Effector CD8-positive, alpha-beta T cell (primary cell): ENCODE measurements at regions not wholly inside any gene's neighbourhood (a gene's known extent, or its start where the extent isn't known, plus 50 kb on each side); places are given as distances from the start of the nearest gene placed in this dataset.
"Not testable (repeated sequence)": the region's sequence is repeated elsewhere in the genome, so short reads cannot be mapped to it uniquely, and the experiment has no call there.

Source experiments
- DNase-seq: peaks from one replicate; lab custom pipeline; 2025; lab: John Stamatoyannopoulos, UW

GRCh38 chr14:82805892-82806825 is 1272.5 kb upstream of the SEL1L start:
- DNase-seq = no peak

GRCh38 chr14:82811246-82811645 is 1277.6 kb upstream of the SEL1L start:
- DNase-seq = no peak

GRCh38 chr14:82814339-82814738 is 1280.7 kb upstream of the SEL1L start:
- DNase-seq = not testable (repeated sequence)

- no peak for DNase-seq
Measured at GRCh38 chr14:82830596-82830995, 1296.9 kb upstream of the SEL1L start.

- no peak for DNase-seq
Measured at GRCh38 chr14:82836256-82836950, 1302.8 kb upstream of the SEL1L start.

GRCh38 chr14:82837611-82838140 is 1304.0 kb upstream of the SEL1L start:
- DNase-seq = no peak

DNA sequence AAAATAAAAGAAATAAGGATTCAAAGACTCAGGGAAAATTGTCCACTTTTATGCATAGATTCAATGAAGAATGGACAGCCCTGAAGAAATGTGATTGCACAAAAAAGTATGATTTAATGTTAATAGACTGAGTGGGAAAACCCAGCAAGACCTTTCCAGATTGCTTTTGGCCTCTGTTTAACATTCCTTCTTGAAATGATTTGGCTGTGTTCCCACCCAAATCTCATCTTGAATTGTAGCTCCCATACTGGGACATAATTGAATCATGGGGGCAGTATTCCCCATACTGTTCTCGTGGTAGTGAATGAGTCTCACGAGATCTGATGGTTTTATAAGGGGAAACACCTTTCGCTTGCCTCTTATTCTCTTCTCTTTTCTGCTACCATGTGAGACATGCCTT is 1316.9 kb upstream of the SEL1L start:
- DNase-seq = no peak

DNA sequence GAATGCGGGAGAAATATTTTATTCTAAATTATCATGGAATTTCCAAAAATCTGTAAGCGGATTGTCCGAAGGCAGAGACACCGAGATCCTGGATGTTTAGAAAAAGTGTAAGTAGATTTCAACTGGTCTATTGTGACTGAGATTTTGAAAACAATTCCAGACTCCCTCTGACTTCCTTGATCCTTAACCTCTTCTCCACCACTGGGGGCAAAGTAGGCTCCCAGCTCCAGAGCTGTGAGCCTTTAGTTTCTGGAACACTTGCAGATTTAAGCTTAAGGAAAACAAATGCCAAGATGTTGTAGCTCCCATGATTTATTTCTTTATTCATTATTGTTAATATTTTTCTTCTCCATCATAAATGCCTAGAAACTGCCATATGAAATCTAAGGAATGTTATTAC is 1320.5 kb upstream of the SEL1L start:
- no peak for DNase-seq

- DNase-seq = no peak
Measured at GRCh38 chr14:82854901-82855300, 1321.2 kb upstream of the SEL1L start.

GRCh38 chr14:82855912-82856391 is 1322.3 kb upstream of the SEL1L start:
- DNase-seq = no peak

- no peak for DNase-seq
Measured at GRCh38 chr14:82861313-82861712, 1327.7 kb upstream of the SEL1L start.

DNA sequence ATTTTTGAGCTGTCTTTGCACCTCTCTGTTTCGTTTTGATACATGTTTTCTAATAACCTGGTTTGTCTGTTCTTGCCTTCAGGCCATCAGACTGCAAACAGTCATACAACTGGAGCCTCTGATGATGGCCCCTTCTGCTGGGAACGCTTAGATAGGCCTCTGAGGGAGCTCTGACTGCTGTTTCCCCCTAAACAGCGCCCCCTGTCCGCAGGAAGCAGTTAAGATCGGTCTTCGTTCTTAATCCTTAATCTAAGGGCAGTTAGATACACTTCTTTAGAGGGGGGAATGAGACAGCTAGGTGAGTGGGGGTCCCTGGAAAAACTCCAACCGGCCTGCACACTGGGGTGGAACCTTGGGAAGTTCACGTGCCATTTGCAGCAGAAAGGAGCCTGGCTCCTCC is 1338.8 kb upstream of the SEL1L start:
- no peak for DNase-seq

DNA sequence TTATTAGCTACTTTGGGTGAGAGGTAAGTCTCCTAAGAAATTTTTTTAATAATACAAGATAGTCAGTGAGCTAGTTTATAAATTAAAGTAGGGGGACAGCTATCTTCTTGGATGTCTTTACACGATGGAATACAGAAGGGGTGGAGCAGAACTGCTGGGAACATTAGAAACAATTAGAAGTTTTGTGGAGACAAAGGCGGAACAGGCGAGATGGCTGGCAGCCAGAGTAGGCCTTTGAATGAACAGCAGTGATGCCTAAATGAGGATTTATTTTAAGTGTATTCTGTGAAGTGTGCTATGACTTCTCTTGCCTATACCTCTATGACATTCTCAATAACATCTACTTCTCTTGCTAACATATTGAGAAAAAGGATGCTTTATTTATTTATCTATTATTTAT is 1345.3 kb upstream of the SEL1L start:
- no peak for DNase-seq

DNA sequence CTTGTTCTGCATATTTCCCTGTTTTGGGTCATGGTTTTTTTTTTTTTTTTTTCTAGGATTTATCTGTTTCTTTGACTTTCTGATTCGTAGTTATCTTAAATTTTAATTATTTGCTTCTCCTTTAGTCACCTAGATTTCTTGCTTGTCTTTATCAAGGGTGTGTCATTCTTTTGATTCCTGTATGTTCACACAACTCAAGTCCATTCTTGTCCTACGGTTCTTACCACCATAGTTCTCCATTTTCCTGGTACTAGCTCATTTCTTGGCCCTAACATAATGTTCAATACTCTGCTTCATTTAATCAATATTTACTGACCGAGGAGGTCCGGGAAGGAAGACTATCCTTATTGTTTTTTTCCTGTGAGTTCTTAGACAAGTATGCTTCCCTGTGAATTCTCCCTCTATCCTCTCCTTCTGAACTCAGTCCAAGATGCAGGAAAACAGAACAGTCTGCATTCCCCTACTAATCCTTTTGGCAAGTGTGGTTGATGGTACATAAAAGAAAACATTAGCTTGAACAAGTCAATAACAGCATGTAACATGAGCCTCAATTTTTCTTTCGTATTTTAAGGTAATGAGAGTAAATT is 1346.4 kb upstream of the SEL1L start:
- DNase-seq = no peak

- no peak for DNase-seq
Measured at GRCh38 chr14:82886670-82887069, 1353.0 kb upstream of the SEL1L start.

DNA sequence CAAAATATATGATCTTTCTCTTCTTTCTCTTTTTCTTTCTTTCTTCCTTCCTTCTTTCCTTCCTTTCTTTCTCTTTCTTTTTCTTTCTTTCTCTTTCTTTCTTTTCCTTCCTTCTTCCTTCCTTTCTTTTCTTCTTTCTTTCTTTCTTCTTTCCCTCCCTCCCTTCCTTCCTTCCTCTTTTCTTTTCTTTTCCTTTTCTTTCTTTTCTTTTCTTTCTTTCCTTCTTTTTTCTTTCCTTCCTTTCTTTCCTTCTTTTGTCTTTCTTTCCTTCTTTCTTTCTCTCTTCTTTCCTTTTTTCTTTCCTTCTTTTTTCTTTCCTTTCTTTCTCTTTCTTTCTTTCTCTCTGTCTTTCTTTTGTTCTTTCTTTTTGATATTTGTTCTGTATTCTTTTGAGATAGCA is 1356.0 kb upstream of the SEL1L start:
- DNase-seq = no peak

GRCh38 chr14:82896476-82896875 is 1362.8 kb upstream of the SEL1L start:
- DNase-seq = no peak

DNA sequence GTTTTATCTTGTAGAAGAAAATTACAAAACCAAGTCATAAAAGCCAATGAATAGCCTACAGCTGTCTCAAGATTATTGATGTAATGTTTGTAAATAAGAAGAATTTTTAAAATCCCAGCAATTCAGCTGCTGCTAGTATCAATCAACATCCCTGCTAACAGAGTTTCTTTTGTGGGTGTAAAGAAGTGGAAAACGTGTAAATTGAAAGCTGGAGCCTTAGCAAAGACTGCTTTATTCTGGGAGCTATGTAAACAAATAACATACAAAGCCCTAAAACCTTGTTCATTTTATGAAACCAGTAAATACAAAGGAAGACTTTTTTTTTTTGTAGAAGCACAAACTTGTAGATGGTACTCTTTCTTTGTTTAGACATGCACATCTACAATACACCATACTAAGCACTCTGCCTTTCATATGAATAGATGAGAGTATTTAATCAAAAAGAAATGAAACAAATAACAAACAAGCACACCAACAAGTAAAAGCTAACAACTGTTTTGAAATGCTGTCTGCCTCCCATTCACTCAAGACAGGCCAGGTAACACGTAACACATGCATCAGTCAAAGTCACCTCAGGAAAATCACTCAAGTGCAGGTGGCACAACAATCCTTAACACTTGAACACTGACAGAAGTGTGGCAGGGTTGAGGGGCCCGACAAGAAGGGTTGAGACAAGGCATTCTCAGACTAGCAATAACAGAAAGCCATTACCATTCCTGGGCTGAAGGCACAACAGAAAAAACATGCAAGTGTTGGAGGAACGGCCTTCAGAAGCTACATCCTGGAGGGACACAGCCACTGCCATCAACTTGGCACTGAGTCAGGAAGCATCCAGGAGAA is 1364.0 kb upstream of the SEL1L start:
- no peak for DNase-seq

DNA sequence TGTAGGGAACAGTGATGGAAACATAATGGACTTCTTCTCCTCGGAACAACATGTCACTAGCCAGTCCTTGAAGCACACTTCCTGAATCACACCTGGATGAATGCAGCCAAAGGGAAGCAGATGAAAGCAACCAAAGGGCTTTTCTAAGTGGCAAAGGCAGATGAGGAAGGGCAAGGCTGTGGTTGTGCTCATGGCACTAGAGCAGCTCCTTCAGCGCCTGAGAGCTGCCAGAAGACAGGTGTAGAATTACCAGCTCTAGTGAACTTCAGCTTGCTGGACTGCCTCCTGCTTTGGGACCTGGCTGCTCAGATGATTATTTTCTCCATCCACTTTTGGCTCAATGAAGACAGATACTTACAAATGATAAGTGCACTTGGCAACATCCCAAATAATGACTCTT is 1372.1 kb upstream of the SEL1L start:
- no peak for DNase-seq

- no peak for DNase-seq
Measured at GRCh38 chr14:82911930-82912329, 1378.3 kb upstream of the SEL1L start.

DNA sequence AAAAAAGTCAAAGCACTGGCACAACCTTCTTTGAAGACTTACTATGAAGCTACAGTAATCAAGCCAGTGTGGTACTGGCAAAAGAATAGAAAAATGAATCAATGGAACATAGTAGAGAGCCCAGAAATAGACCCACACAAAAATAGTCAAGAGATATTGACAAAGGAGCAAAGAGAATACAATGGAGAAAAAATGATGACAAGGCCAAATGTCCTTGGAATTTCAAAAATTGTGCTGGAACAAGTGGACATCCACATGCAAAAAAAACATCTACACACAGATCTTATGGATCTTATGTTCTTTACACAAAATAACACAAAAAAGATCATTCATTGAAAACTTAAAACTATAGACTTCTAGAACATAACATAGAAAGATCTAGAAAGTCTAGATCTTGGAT is 1379.7 kb upstream of the SEL1L start:
- DNase-seq = no peak

- no peak for DNase-seq
Measured at GRCh38 chr14:82915381-82915780, 1381.7 kb upstream of the SEL1L start.
